Left ventricle myocardium superior (tissue), 1 donor: ENCODE measurements at regions not wholly inside any gene's neighbourhood (a gene's known extent, or its start where the extent isn't known, plus 50 kb on each side); places are given as distances from the start of the nearest gene placed in this dataset.

Experiments
- ATAC-seq: fragments of 200-7000 bp; cut with Tn5 transposase; one replicate; pipeline ENCODE4 v1.9.1; 2020; ENCODE audit warnings: mild to moderate bottlenecking, moderate library complexity
- DNase-seq: peaks from one replicate; pipeline ENCODE4 v3.0.0-alpha.2; 2020
- intact Hi-C: fragments of 100-400 bp; cut with micrococcal nuclease; formaldehyde crosslinking; loops from one replicate; pipeline ENCODE4 v1.11.0; 2022
- donor health status: DM: no; HTN: yes; CAD: no; lungs with severe emphysema.

GRCh38 chr11:35076201-35077100 lies 62.5 kb upstream of the CD44 start:
- DNase-seq (no peak), ATAC-seq (peak; percentile 89)
- intact Hi-C loops = no loop called here

GRCh38 chr11:35077709-35078469 lies 61.1 kb upstream of the CD44 start:
- intact Hi-C loops = no loop called here
- ATAC-seq = no peak

GRCh38 chr11:35078470-35078735 lies 60.6 kb upstream of the CD44 start:
- ATAC-seq (no peak), DNase-seq (no peak)
- intact Hi-C loops = no loop called here

More at GRCh38 chr11:35077709-35078469, 61.1 kb upstream of the CD44 start:
- DNase-seq = no peak

- no peak for DNase-seq
- intact Hi-C loops = no loop called here
- ATAC-seq = no peak
These were observed 59.4 kb upstream of the CD44 start for GRCh38 chr11:35079611-35080010.

GRCh38 chr11:35082321-35083180 lies 56.4 kb upstream of the CD44 start:
- DNase-seq (peak; percentile 57), ATAC-seq (peak; percentile 60)
- intact Hi-C loops = no loop called here

GRCh38 chr11:35083181-35083430 lies 55.9 kb upstream of the CD44 start:
- DNase-seq (no peak), ATAC-seq (no peak)
- intact Hi-C loops = no loop called here

GRCh38 chr11:35083431-35084238 lies 55.3 kb upstream of the CD44 start:
- DNase-seq (peak; percentile 51), ATAC-seq (peak; percentile 49)
- intact Hi-C loops = no loop called here

- intact Hi-C loops = no loop called here
- ATAC-seq (no peak), DNase-seq (no peak)
These were observed 54.0 kb upstream of the CD44 start for GRCh38 chr11:35084817-35085440.

GRCh38 chr11:35085531-35086165 lies 53.3 kb upstream of the CD44 start:
- ATAC-seq (peak; percentile 68), DNase-seq (peak; percentile 71)
- intact Hi-C loops = no loop called here

GRCh38 chr11:35087648-35088047 lies 51.3 kb upstream of the CD44 start:
- no peak for DNase-seq
- intact Hi-C loops = no loop called here
- ATAC-seq = peak; percentile 80

GRCh38 chr11:35088226-35088625 lies 50.7 kb upstream of the CD44 start:
- DNase-seq = no peak
- peak; percentile 3 for ATAC-seq
- intact Hi-C loops = no loop called here

- no peak for DNase-seq
- intact Hi-C loops = no loop called here
- ATAC-seq = no peak
These were observed 50.3 kb upstream of the CD44 start for GRCh38 chr11:35088676-35089075.
